Non-pigmented ciliary epithelial cell (primary cell): ENCODE measurements at regions not wholly inside any gene's neighbourhood (a gene's known extent, or its start where the extent isn't known, plus 50 kb on each side); places are given as distances from the start of the nearest gene placed in this dataset.

Experiments
- DNase-seq: peaks from one replicate; pipeline ENCODE4 v3.0.0-alpha.2; 2010; ENCODE audit warnings: low read depth

DNA sequence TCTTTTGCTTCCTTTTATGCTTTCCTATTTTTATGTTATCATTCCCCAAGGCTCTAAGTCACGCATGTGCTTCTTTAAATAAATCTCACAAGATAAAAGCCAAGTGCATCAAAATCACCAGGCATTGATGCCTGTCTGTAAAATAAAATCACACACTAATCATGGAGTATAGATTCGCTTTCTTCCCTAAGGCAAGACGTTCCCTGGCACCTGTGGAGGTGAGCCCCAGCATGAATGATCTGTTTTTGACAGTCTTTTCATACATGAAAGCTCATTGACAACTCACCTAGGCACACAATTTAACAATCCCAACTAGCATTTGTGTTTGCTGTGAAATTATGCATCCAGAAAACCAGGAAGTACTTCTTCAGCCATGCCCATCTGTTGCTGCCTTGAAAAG lies 146.9 kb upstream of the DMAC1 start:
- DNase-seq, result no peak

- DNase-seq, result no peak
Observed at GRCh38 chr9:7944572-7944971, 145.0 kb upstream of the DMAC1 start.

DNA sequence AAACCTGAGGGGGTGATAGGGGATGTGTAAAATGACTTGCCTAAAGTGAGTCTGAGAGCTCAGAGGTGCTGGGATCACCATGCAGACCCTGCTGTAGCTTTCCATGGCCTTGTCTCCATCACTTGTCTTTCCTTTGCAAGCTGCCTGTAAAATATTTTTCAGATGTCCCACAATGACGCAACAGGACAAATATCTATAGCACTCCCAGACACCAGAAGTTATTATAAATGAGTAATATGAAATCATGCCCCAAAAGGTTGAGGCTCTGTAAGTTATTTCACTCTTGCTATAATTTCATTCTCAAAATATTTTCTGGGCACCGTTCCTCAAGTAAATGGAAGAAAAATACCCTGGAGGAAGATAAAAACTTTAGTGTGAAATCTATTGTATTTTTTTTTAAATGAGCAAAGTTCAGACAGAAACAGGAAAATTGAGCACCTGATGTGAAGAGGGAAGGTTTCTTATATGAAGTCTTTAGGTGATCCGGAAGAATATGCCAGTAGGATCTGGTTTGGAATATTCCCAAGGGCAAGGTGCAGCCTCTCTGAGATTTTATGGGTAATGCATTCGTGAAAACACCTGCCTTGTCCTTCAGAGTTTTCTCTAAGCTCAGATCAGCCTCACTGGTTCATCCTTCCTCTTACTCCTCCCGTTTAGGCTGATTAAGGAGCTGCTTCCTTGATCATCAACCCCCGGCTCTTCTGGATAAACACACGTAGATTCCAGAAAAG lies 138.3 kb upstream of the DMAC1 start:
- DNase-seq, result no peak

GRCh38 chr9:7936996-7937395 lies 137.4 kb upstream of the DMAC1 start:
- no peak for DNase-seq

- DNase-seq, result no peak
Observed at GRCh38 chr9:7936163-7936562, 136.6 kb upstream of the DMAC1 start.

GRCh38 chr9:7935681-7936080 lies 136.1 kb upstream of the DMAC1 start:
- no peak for DNase-seq

DNA sequence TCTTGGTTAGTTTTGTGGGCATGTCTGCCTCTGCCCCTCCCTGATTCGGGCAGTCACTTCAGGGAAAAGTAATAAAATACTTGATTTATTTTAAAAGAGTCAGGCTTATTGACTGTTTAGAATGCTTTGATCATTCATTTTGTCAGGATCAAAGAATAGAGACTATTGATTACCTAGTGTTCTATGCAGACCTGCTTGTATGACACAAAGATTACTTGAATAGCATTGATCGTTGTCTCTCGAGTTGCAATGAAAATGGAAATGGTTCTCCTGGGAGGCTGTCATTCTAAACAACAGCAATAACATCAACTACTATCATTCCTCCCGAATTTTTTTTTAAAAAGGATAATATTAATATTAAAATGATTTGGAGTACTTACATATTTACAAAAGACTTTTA lies 133.2 kb upstream of the DMAC1 start:
- DNase-seq, result no peak

GRCh38 chr9:7930613-7931012 lies 131.0 kb upstream of the DMAC1 start:
- DNase-seq, result no peak

DNA sequence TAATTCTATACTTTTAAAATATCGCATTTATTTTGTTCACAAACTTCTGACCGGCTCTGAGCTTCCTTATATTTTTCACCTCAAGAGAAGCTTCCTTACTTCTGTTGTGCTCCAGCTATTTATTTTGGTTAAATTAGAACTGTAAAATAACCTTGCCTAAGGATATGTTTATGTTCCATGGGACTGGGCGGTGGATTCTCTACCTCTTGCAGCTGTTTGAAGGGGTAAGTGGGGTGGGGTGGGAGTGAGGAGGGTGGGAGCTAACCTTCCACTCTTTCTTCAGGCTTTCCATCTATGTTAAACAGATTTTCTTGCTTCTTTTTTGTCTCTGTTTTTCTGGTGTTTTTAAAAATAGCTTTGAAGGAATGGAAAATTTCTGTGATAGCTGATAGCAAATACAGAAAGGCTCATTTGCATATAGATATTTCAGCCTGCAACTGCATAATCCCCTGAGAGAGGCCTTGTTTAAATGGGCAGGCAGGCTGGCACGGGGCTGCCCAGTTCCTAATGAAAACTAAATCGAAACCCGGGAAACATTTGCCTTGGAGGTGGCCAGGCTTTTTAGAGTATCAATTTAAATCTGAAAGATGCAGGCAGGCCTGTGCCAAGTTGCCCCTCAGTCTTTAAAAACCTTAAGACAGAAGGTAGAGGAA lies 122.1 kb upstream of the DMAC1 start:
- no peak for DNase-seq

DNA sequence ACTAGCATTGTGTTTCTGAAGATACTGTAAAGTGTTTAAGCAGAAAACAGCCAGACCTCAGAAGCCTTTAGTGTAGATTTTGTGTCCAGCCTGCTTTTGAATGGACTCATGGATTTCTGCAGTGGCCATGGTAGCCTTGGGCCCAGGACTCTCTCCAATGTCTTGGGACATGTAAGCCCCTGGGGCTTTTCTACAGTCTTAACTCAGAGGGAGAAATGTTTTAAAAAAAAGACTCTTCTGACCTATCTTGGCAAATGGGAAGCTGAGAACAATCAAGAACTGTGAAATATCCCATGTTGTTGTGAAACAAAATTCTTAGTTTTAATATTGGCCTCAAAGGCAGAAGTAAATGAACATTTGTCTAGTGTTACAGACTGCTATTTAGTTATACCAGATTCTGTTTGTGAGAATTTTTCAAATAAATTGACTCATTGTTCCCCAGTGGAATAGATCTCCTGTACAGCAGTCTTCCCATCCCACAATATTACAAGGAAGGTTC lies 112.5 kb upstream of the DMAC1 start:
- DNase-seq, result no peak

- no peak for DNase-seq
Observed at GRCh38 chr9:7910426-7911020, 110.9 kb upstream of the DMAC1 start.

GRCh38 chr9:7909537-7909936 lies 110.0 kb upstream of the DMAC1 start:
- no peak for DNase-seq

DNA sequence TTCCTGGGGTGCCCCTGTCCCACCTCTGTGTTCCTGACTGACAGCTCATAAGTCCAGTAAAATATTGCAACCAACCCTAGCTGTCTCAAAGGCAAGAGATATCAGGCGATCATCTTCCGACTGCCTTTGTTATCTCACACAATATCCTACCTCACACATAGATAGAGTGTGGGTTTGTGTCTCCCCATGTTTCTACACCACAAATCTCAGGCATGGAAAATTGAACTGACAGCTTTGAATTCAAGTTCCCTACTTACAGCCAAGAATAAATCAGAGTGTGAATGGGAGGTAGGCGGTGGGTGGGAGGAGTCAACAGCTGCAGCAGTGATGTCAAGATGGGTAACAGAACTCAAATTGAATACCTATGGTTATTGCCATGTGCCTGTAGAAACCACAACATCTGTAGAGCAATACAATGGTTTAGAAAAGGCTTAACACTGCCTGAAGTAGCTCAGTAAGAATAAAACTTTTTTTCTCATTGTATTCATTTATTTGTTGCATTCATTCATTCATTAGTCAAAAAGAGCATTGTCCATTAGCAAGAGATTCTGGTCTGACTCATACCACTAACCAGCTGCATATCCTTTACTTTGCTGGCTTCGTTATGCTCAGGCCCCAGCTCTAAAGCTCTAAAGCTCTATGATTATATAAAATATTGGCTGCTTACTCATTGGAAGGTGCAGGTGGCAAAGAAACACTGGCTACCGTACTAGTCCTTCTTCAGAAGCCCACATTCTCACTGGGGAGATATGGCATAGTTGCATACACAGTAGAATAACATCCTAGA lies 108.2 kb upstream of the DMAC1 start:
- DNase-seq, result no peak

DNA sequence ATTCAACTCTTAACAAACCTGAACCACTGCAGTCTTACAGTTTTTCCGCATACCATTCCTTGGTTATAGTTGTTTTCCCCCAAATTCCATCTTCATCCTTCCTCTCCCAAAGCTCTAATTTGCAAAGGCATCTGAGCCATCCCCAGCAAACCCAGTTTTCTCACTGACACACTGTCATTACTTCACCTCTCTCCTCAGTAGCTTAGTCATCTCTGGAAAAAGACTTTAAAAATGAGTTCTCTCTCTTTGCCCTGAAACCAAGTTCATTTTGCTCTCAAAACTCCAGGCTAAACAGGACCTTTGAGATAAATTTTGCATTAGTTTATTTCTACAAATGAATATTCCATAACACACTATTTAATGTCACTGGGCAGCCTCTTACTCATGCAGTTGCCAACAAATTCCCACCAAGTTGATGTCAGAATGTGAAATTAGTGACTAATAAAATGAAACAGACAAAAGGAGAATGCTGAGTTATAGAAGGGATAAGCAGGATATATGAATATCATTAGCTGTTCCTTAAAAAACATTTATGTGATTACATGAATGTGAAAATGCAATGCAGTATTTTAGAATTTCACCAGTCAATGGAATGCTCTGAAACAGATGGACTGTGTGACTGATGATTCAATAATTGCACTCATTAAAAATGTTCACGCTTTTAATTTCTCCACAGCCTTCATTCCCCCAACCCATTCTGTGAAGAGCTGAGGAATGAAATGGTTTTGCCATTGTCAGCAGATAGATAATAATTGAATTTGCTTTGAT lies 107.4 kb upstream of the DMAC1 start:
- no peak for DNase-seq

DNA sequence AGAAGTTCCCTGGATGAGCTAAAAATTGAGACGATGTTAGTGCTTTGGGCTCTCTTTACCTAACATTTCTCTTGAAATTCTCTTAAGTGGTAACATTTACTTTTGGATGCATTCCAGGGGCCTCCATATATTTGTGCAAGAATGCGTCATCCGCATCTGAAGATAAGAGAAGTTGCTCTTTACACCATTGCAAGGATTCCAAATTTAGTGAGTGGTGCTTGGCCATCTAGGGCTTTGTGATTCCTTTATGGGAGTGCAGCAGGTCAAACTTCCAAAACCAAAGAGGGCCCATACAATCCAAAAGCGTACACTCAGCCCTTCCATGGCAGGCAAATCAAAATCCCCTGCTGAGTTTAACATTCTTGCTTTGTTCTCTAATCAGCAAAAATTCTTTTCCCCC lies 102.0 kb upstream of the DMAC1 start:
- no peak for DNase-seq

DNA sequence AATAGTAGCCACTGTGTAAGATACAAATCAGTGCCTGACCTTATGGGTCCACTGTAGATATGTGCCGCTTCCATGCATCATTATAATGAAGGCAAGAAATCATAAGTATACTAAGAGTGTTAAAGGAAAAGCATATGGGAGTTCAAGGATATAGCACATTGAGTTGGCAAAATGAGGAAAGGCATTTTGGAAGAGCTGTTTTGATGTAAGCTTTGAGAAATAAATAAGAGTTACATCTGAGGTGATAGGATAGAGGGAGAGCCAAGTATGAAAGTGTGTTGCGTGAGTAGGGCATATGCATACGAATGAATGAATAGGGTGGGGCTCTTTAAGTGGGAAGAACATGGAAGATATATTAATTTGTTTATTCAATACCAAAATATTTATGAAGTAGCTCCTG lies 101.0 kb upstream of the DMAC1 start:
- no peak for DNase-seq

- DNase-seq, result no peak
Observed at GRCh38 chr9:7899753-7900152, 100.2 kb upstream of the DMAC1 start.

DNA sequence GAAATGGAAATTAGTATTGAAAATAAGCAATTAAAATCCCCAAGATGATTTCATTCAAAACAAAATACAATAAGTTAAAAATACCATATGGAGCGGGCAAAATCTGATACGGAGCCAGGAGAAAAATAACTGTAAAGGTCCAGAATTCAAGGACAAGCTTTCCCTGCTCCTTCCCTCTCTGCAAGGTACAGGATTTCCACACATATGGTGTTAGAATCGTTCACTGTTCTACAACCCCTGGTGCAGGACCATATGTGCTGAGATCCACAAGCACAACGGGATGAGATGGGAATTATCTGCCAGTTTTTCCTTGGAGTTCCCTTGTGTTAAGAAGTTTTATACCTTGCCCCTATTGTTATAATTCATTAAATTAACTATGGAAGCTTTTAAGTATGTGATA lies 94.7 kb upstream of the DMAC1 start:
- no peak for DNase-seq

DNA sequence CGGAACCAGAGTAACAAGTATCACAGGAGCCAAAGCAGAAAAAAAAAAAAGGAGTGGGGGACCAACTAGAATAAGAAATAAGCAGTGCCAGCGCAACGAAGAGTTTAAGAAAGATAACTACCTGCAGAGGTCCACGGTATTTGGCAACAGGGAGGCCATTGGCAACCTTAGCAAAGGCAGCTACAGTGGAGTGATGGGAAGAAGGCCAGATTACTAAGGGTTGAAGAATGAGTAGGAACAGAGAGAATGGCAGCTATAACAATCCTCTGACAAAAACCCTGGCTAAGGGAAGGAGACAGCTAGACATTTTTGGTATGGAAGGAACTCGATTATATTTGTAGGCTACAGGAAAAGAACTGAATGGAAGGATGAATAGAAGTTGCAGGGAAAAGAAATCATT lies 93.4 kb upstream of the DMAC1 start:
- DNase-seq, result no peak

DNA sequence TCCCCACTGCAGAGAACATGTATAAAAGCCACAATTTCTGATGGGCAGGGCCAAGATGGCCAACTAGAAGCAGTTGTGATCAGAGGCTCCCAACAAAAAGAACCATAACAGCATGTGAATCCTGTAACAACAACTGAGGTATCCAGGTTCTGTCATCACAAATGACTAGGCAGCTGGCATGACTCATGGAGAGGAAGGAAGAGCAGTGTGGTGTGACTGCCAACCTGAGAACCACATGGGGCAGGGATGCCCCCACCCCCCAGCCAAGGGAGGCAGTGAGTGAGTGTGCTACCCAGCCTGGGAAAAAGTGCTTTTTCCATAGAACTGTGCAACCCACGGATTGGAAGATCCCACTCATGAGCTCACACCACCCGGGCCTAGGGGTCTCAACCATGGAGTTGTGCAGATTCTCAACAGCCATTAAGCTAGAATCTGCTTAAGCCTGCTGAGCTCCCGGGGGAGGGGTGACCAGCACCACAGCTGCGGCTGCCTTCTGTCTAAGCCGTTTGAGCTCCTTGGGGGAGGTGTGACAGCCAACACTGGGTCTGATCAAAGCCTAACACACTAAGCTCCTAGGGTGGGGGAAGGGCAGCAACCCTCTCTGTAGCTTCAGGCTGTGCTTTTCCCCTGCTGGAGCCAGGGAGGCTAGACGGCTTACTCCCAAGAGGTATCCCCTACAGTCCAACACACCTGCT lies 80.1 kb upstream of the DMAC1 start:
- DNase-seq, result no peak
